GM23248 (cell line): ENCODE measurements at regions not wholly inside any gene's neighbourhood (a gene's known extent, or its start where the extent isn't known, plus 50 kb on each side); places are given as distances from the start of the nearest gene placed in this dataset.

Experiments used
- EZH2 ChIP-seq: fragments of 200-600 bp; sonication (generic); IDR thresholded peaks from 2 replicates; pipeline ENCODE4 v1.6.1; 2018; ENCODE audit warnings: antibody characterized with exemption, mild to moderate bottlenecking; ENCODE audit not compliant: insufficient read depth, poor library complexity, severe bottlenecking
- EZH2phosphoT487 ChIP-seq: fragments of 200-600 bp; sonication (generic); IDR thresholded peaks from 2 replicates; pipeline ENCODE4 v1.6.1; 2018; ENCODE audit warnings: antibody characterized with exemption, moderate library complexity, mild to moderate bottlenecking, low read depth; ENCODE audit not compliant: insufficient read depth

- no peak for TF ChIP-seq EZH2phosphoT487
- TF ChIP-seq EZH2, result no peak
Observed at GRCh38 chr4:189828081-189828697, 112.5 kb upstream of the FRG1 start.
